Lower lobe of right lung (tissue), 2 donors: ENCODE measurements at regions not wholly inside any gene's neighbourhood (a gene's known extent, or its start where the extent isn't known, plus 50 kb on each side); places are given as distances from the start of the nearest gene placed in this dataset.

Source experiments
- ATAC-seq, 2 donors: fragments of 200-7000 bp; cut with Tn5 transposase; one replicate each; pipeline ENCODE4 v1.9.1; 2020 to 2022; ENCODE audit warnings: mild to moderate bottlenecking in 2 of 2, moderate library complexity in 2 of 2
- DNase-seq: peaks from one replicate; pipeline ENCODE4 v3.0.0-alpha.2; 2020
- H3K27ac ChIP-seq: fragments of 200-600 bp; one replicate; pipeline ENCODE4 v1.8.0; 2022
- H3K27me3 ChIP-seq: fragments of 200-600 bp; one replicate; pipeline ENCODE4 v1.8.0; 2022; ENCODE audit warnings: low read depth
- H3K36me3 ChIP-seq: fragments of 200-600 bp; one replicate; pipeline ENCODE4 v1.8.0; 2022; ENCODE audit warnings: mild to moderate bottlenecking
- H3K4me1 ChIP-seq: fragments of 200-600 bp; one replicate; pipeline ENCODE4 v1.8.0; 2022
- H3K4me3 ChIP-seq: fragments of 200-600 bp; one replicate; pipeline ENCODE4 v1.8.0; 2022; ENCODE audit warnings: mild to moderate bottlenecking
- H3K9me3 ChIP-seq: fragments of 200-600 bp; one replicate; pipeline ENCODE4 v1.8.0; 2022
- intact Hi-C: fragments of 100-400 bp; cut with DNase I; formaldehyde crosslinking; loops from one replicate; pipeline ENCODE4 v1.11.0; 2022
- TF ChIP-seq, protein P1 (sequence below): fragments of 200-600 bp; IDR thresholded peaks from one replicate; pipeline ENCODE4 v1.8.0; 2022; ENCODE audit warnings: antibody characterized with exemption, mild to moderate bottlenecking
- donor health status: DM: no; HTN: yes; CAD: no; lungs with severe emphysema.

GRCh38 chr21:41092312-41092711 lies 75.6 kb upstream of the BACE2 start:
- ATAC-seq (no peak), DNase-seq (no peak)
- H3K27me3 ChIP-seq = no peaks in the 10 kb centered on the region
- no peaks in the 10 kb centered on the region for H3K9me3 ChIP-seq
- H3K27ac ChIP-seq = no peak overlapping the region
- TF ChIP-seq, protein P1, sequence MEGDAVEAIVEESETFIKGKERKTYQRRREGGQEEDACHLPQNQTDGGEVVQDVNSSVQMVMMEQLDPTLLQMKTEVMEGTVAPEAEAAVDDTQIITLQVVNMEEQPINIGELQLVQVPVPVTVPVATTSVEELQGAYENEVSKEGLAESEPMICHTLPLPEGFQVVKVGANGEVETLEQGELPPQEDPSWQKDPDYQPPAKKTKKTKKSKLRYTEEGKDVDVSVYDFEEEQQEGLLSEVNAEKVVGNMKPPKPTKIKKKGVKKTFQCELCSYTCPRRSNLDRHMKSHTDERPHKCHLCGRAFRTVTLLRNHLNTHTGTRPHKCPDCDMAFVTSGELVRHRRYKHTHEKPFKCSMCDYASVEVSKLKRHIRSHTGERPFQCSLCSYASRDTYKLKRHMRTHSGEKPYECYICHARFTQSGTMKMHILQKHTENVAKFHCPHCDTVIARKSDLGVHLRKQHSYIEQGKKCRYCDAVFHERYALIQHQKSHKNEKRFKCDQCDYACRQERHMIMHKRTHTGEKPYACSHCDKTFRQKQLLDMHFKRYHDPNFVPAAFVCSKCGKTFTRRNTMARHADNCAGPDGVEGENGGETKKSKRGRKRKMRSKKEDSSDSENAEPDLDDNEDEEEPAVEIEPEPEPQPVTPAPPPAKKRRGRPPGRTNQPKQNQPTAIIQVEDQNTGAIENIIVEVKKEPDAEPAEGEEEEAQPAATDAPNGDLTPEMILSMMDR = no peak
- no peaks in the 10 kb centered on the region for H3K36me3 ChIP-seq
- intact Hi-C loops = no loop called here
- no peaks in the 10 kb centered on the region for H3K4me1 ChIP-seq
- no peak overlapping the region for H3K4me3 ChIP-seq

GRCh38 chr21:41095983-41096382 lies 72.0 kb upstream of the BACE2 start:
- intact Hi-C loops = no loop called here
- Histone ChIP-seq H3K9me3 (no peaks in the 10 kb centered on the region), H3K27ac (no peak overlapping the region), H3K4me3 (no peak overlapping the region), H3K27me3 (no peaks in the 10 kb centered on the region), H3K4me1 (no peaks in the 10 kb centered on the region), H3K36me3 (no peaks in the 10 kb centered on the region)
- DNase-seq = no peak
- no peak for ATAC-seq
- TF ChIP-seq, protein P1 = no peak

GRCh38 chr21:41098076-41098475 lies 69.9 kb upstream of the BACE2 start:
- Histone ChIP-seq H3K9me3 (no peaks in the 10 kb centered on the region), H3K4me1 (no peaks in the 10 kb centered on the region), H3K4me3 (no peak overlapping the region), H3K27ac (no peak overlapping the region), H3K27me3 (no peaks in the 10 kb centered on the region), H3K36me3 (no peaks in the 10 kb centered on the region)
- DNase-seq (no peak), ATAC-seq (no peak)
- intact Hi-C loops = no loop called here
- TF ChIP-seq, protein P1 = no peak

DNA sequence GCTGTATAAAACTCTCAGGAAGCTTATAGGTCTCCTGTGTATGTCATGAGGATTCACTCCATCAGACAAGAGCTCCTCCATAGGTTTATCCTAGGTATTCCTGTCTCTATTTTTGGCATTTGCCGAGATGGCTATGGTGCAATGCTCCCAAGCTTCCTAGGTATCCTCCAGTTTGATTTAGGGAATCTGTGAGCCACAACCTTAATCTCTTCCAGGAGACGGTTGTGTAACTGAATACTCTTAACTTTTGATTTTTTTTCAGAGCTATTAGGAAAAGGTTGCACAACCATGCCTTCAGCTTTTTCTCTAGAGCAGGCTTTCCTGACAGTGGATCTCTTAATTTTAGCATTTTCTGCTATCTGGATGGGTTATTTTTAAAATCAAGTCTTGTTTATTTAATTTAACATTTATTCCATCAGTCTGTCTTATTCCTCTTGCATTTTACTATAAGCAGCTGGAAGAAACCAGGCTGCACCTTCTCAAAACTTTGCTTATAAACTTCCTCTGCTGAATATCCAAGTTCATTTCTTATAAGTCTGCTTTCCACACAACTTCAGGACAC lies 69.4 kb upstream of the BACE2 start:
- H3K9me3 ChIP-seq = no peaks in the 10 kb centered on the region
- intact Hi-C loops = no loop called here
- no peak overlapping the region for H3K4me3 ChIP-seq
- H3K4me1 ChIP-seq = no peaks in the 10 kb centered on the region
- H3K27ac ChIP-seq = no peak overlapping the region
- H3K27me3 ChIP-seq = no peaks in the 10 kb centered on the region
- DNase-seq = no peak
- no peaks in the 10 kb centered on the region for H3K36me3 ChIP-seq
- ATAC-seq = no peak
- TF ChIP-seq, protein P1 = no peak

DNA sequence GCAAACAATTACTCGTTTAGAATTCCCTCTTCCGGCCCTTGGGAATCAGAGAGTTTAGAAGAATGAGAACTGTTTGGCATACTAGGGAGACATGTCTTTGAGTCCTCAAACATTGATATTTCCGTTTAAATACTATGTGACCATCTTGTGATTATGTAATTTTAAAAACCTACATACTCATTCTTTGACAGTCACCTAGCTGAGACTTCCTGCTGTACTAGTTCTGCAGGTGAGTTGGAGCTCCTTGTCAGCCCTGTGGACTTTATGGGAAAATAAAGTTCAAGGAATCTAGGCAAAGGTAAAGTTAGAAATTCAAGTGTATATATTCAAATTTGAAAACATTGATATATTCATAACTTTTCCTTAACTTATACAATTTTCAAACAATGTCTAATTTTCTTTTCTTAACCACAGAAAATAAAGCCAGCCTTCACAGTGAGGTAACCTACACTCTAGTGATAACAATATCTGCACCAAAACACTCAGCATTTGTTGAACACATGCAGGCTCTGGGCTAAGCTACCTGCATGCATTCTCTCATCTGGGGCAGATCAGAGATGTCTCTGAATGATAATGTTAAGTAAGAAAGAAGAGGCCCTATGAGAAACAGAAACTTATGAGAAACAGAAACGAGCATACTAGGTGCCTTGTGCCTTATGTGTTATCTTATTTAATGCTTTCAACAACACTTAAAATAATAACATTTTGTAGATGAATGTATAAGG lies 67.0 kb upstream of the BACE2 start:
- ATAC-seq (no peak), DNase-seq (no peak)
- Histone ChIP-seq H3K27ac (no peak overlapping the region), H3K36me3 (no peaks in the 10 kb centered on the region), H3K4me3 (no peak overlapping the region), H3K4me1 (no peaks in the 10 kb centered on the region), H3K9me3 (no peaks in the 10 kb centered on the region), H3K27me3 (peaks cover 3% of the 10 kb centered on the region)
- TF ChIP-seq, protein P1 = no peak
- intact Hi-C loops = no loop called here
